ENCODE measurements at regions not wholly inside any gene's neighbourhood (a gene's known extent, or its start where the extent isn't known, plus 50 kb on each side); places are given as distances from the start of the nearest gene placed in this dataset.

DNA sequence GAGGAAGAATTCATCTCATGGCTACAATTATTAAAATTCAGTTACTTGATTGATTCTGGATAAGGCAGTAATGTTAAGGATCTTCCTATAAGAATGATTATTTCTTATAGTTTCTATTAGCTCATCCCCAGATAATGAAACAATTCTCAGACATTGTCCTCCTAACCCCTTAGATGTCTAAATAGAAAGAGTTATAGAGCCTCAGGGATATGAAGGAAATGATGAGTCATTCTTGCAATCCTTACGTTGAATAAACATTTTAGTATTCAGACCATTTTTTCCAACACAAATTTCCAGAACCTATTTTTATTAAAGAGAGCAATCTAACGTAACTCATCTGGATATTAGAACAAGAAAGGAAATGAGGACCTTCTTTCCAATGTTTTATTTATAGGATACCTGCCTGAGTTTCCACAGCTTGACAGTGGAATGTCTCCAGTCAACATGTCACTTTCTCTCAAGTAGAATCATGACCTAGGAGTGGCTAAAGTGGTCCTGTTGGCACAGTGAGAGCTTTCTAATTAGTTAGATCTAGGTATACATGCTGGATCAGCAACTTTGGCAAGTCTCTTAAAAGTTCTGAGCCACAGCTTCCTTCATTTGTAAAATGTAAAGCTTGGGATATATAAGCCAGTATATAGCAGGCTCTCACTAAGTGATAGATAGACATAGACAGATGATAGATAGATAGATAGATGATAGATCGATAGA is 88.0 kb upstream of the RAB27B start:
- H3K4me1 Mint-ChIP-seq: no peaks in the 10 kb centered on the region
- no peaks in the 10 kb centered on the region for H3K36me3 Mint-ChIP-seq
- no peaks in the 10 kb centered on the region for H3K27me3 Mint-ChIP-seq
- H3K27ac Mint-ChIP-seq: no peak overlapping the region
- peaks cover 0 to 5% (median 0%) of the 10 kb centered on the region in 3 donors for H3K9me3 Mint-ChIP-seq
- H3K4me3 Mint-ChIP-seq: no peak overlapping the region

DNA sequence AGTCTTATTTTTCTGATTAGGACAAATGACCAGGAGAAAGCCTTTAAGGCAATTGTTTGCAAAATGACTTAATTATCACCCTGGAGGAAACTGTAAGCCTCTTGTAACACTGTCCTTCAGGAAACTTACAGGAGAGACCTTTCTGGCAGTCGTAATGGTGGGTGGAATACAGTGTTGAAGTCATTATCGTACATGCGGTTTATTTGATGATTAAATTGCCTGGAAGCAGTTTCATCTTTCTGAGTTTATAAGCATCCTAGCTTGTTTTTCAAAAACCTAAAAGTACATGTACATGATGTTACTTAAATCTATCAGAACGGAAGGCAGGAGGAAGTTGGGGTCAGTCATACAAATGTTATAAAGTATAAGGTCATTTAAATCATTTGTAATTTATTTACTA is 86.2 kb upstream of the RAB27B start:
- H3K27ac Mint-ChIP-seq: no peak overlapping the region

DNA sequence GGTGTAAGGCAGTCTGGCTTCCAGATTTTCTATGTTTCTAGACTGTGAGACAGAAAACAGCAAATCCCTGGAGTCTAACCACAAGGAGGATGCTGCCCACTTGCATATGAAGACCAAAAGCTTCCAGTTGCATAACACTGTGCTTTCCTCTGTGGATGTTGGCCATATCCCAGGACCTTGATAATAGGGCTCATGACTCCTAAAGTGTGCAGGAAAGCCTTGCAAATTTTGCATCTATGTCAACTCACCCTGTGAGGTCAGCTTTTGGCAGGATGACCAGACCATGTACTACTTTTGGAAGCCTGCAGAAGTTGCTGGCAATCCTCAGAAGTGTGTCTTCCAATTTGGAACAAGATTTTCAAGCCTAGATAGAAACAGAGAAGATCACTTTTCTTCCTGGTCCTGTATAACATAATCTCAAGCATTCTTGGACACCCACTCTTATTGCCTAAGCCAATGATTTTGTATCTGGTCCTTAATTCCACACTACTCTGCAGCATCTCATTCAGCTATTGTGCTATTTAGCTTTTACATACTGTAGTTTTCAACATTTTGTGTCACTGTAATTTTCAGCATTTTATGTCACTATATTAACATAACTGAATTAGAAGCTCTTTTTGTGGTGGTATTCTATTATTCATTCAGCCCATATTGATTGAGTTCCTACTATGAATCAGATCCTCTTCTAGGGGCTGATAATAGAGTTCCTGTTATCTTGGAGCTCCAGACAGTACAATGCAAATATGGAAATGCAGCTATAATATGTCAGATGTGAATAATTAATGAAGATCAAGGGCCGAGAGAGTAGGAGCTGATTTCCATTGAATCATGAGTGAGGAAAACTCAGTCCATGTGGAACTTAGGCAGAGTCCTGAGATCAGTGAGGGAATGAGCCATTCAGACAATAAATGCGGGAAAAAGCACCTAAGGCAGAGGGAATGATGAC is 85.3 kb upstream of the RAB27B start:
- Mint-ChIP-seq H3K27ac (no peak overlapping the region), H3K4me1 (no peaks in the 10 kb centered on the region), H3K9me3 (peaks cover 0 to 5% (median 0%) of the 10 kb centered on the region in 3 donors), H3K27me3 (peaks cover 4% of the 10 kb centered on the region), H3K36me3 (no peaks in the 10 kb centered on the region), H3K4me3 (no peak overlapping the region)

More for the DNA sequence above, 86.2 kb upstream of the RAB27B start:
- Mint-ChIP-seq H3K4me1 (no peaks in the 10 kb centered on the region), H3K9me3 (peaks cover 0 to 5% (median 0%) of the 10 kb centered on the region in 3 donors), H3K36me3 (no peaks in the 10 kb centered on the region), H3K27me3 (peaks cover 4% of the 10 kb centered on the region), H3K4me3 (no peak overlapping the region)

DNA sequence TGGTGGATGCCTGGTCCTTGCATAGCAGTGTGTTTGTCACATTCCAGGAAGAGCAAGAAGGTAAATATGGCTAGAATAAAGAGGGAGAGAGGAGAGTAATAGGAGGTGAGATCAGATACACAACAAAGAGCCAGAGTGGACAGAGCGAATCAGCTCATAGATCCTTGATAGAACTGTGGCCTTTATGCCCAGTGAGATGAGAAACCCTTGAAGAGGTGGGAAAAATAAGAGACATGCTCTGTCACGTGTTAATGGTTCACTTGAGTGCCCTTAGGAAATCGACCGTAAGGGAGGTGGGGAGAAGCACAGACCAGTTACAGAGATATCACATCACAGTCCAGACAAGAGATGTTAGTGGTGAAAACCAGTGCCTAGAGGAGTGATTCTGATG is 84.7 kb upstream of the RAB27B start:
- Mint-ChIP-seq H3K4me1 (no peaks in the 10 kb centered on the region), H3K27me3 (peaks cover 4% of the 10 kb centered on the region), H3K36me3 (no peaks in the 10 kb centered on the region), H3K27ac (no peak overlapping the region), H3K9me3 (no peaks in the 10 kb centered on the region), H3K4me3 (no peak overlapping the region)

DNA sequence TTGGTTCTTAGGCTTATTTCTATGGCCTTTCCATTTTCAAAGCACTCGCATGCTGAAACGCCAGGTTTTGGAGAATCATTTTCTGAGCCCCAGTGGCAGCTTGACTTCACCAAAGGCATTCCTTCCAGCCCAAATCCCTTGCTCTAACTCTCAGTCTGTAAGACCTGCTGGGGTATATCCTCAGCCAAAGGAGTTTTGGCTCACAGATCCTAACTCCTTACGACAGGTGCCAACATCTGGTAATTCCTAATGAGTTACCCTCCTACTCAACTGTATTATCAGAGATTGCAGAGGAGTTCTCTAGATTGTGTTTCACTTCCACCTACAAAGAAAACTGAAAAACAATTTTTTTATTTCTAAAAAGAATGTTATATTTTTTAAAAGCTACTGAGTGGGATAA is 79.0 kb upstream of the RAB27B start:
- no peaks in the 10 kb centered on the region for H3K36me3 Mint-ChIP-seq
- H3K27ac Mint-ChIP-seq: no peak overlapping the region
- peaks cover 7% of the 10 kb centered on the region for H3K27me3 Mint-ChIP-seq
- H3K9me3 Mint-ChIP-seq: peaks cover 0 to 2% (median 0%) of the 10 kb centered on the region in 3 donors
- H3K4me3 Mint-ChIP-seq: no peak overlapping the region
- peaks cover 0 to 2% (median 0%) of the 10 kb centered on the region in 3 donors for H3K4me1 Mint-ChIP-seq

DNA sequence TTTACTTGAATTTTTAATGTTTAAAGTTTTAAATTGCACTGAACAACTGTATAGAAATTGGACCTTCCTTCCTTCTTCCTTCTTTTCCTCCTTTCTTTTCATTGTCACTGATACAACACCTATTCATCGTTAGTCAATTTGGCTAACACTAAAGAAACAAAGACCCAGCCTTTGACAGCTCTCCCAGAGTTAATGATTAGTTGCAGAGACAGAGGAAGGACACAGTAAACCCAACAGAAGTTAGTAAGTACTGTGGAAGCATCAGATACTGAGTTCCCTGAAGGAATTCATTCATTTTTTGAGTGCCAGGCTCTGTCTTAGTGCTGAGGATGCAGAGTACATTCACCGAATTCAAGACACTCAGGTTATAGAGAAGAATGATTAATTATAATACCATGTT is 77.9 kb upstream of the RAB27B start:
- Mint-ChIP-seq H3K4me3 (peak overlapping the region in 1 of 4 donors; percentile 14), H3K4me1 (peaks cover 0 to 2% (median 0%) of the 10 kb centered on the region in 3 donors), H3K9me3 (peaks cover 0 to 2% (median 0%) of the 10 kb centered on the region in 3 donors), H3K36me3 (no peaks in the 10 kb centered on the region), H3K27me3 (peaks cover 7% of the 10 kb centered on the region), H3K27ac (no peak overlapping the region)

DNA sequence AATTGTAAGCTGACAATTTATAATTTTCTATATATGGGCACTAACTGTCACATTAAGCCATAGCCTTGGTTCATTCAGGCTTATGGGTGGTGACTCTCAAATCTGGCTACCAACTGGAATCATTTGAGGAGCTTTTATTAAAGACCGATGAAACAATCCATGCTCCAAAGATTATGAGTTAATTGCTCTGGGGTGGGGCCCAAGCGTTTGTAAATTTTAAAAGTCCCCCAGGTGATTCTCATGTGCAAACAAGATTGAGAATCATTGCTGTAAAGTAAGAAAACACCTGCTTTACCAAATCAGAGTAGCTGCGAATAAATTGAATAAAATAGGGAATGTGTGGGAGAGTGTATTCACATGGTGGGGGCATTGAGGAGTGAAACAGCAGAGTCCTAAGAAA is 76.1 kb upstream of the RAB27B start:
- Mint-ChIP-seq H3K9me3 (peaks cover 0 to 2% (median 0%) of the 10 kb centered on the region in 3 donors), H3K4me1 (peaks cover 0 to 2% (median 0%) of the 10 kb centered on the region in 3 donors), H3K27ac (no peak overlapping the region), H3K36me3 (no peaks in the 10 kb centered on the region), H3K27me3 (peaks cover 4% of the 10 kb centered on the region), H3K4me3 (no peak overlapping the region)

DNA sequence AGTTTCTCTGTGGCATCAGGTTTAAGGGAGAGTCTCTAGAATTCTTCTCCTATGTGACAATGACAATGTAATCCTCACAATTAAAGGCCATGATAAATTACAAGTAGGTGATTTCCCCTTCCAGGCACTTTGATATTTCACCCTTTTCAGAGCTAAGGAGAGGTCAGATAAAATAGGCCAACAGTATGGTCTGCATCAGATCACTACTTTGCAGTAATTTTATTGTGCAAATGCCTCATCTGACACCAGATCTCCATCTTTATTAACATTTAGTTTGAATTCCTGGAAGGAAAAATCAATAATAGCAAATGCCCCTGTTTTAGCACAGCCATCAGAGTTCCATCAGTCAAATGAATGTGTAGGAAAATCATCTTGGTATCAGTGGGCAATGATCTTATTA is 72.8 kb upstream of the RAB27B start:
- peaks cover 2% of the 10 kb centered on the region for H3K27me3 Mint-ChIP-seq
- H3K27ac Mint-ChIP-seq: no peak overlapping the region
- peaks cover 0 to 6% (median 0%) of the 10 kb centered on the region in 3 donors for H3K9me3 Mint-ChIP-seq
- H3K4me1 Mint-ChIP-seq: no peaks in the 10 kb centered on the region
- H3K36me3 Mint-ChIP-seq: no peaks in the 10 kb centered on the region
- no peak overlapping the region for H3K4me3 Mint-ChIP-seq

DNA sequence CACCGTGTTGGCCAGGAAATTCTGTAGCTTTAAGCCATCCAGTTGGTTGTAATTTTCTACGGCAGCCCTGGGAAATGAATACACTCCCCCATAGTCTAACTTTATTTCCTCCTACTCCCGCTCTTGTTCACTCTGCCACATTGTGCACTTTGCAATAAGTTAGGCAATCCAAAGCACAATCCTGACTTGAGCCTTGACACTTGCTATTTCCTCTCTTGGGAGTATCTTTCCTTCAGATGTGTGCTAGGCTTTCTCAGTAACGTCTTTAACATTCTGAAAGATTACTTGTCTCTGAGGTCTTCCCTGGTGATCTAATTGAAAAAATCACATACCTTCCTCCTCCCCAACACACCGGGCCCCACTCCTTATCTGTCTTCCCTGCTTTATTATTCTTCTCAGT is 65.9 kb upstream of the RAB27B start:
- no peaks in the 10 kb centered on the region for H3K4me1 Mint-ChIP-seq
- peaks cover 2% of the 10 kb centered on the region for H3K36me3 Mint-ChIP-seq
- H3K4me3 Mint-ChIP-seq: no peak overlapping the region
- no peak overlapping the region for H3K27ac Mint-ChIP-seq
- peaks cover 2% of the 10 kb centered on the region for H3K27me3 Mint-ChIP-seq
- H3K9me3 Mint-ChIP-seq: peaks cover 0 to 4% (median 0%) of the 10 kb centered on the region in 3 donors

DNA sequence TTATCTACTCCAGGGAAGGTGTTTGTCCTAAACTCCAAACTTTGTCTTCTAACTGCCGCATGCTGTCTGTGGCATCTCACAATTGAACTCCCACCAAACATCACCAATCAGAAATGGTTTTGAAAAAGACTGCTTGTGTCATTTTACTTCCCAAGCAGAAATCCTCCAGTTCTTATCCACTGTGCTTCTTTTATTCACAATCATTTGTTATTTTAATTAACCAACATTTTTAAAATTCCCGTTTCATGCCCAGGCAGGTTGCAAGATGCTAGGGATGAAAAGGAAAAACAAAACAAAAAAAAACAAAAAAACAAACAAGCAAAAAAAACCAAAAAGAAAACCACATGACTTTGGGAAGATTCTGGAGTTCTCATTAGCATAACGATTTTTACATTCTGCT is 63.5 kb upstream of the RAB27B start:
- no peaks in the 10 kb centered on the region for H3K4me1 Mint-ChIP-seq
- no peak overlapping the region for H3K4me3 Mint-ChIP-seq
- peaks cover 6% of the 10 kb centered on the region for H3K27me3 Mint-ChIP-seq
- no peak overlapping the region for H3K27ac Mint-ChIP-seq
- peaks cover 2% of the 10 kb centered on the region for H3K36me3 Mint-ChIP-seq
- H3K9me3 Mint-ChIP-seq: peaks cover 0 to 2% (median 0%) of the 10 kb centered on the region in 3 donors

DNA sequence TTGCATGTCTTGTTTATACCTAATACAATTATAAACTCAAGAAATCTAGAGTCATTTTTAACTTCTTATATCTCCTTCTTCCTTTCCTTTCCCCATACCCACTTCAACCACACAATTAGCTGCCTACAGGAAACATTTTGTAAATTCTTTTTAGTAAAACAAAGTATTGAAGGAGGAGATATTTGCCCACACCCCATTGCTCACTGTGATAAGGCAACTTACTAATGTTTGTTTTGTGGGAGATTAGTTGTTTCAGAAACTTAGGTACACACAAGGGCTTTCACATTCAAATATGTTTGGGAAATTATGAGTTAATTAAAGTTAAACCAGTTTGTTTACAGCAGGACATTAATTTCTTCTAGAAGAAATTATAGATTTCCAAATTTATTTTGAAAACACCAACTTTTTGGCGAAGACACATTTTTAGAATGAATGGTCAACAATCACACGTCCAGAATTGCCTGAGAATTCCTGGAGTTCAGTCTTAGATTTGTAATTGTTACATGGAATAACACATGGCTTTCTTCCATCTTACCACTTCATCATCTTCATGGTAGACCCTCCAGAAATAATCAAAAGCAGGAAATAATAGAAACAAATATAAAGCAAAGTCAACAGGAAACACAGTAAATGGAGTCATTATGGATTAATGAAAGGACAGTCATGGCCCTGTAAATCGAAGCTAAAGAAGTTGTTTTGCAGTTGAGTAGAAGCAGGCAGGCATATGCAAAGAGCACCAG is 62.5 kb upstream of the RAB27B start:
- peaks cover 6% of the 10 kb centered on the region for H3K27me3 Mint-ChIP-seq
- no peak overlapping the region for H3K27ac Mint-ChIP-seq

DNA sequence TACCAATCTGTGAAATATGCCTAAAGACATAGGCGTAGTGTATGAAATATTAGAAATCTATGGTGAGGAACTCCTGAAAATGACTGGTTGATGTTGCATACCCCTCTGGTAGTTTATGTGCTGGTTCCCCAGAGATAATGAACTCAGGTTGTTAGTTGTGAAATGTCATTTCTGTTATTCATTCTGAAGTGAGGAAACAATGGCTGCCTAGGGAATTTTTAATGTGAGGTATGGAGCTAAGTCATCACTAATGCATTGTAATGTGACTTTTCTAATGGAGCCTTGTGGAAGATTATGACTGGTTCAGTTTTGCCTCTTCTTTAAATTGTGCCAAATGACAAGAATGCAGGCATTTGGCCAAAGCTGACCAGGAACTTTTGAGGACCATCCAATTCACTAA is 61.6 kb upstream of the RAB27B start:
- no peak overlapping the region for H3K27ac Mint-ChIP-seq
- H3K4me3 Mint-ChIP-seq: no peak overlapping the region
- H3K4me1 Mint-ChIP-seq: no peaks in the 10 kb centered on the region
- H3K36me3 Mint-ChIP-seq: peaks cover 2% of the 10 kb centered on the region
- H3K27me3 Mint-ChIP-seq: peaks cover 6% of the 10 kb centered on the region
- peaks cover 0 to 2% (median 0%) of the 10 kb centered on the region in 3 donors for H3K9me3 Mint-ChIP-seq

More for the DNA sequence above, 62.5 kb upstream of the RAB27B start:
- H3K9me3 Mint-ChIP-seq: peaks cover 0 to 2% (median 0%) of the 10 kb centered on the region in 3 donors
- H3K4me3 Mint-ChIP-seq: no peak overlapping the region
- H3K4me1 Mint-ChIP-seq: no peaks in the 10 kb centered on the region
- H3K36me3 Mint-ChIP-seq: peaks cover 2% of the 10 kb centered on the region

DNA sequence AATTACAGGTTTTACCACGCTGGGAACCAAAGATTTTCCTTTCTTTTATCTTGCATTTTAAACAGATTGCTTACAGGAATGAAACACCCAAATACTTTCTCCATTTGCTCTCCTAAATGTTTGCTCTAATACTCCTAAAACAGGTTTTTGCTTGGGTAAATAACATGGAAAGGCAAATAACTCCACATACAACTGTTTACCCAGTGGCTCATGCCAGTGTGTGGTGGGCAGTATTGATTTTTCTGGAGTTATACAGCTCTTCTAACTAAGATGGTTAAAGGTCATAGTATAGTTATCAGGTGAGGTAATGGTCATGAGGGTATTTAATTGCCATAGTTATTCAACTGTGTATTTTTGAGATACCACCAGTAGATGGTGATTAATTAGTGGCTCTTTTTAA is 61.2 kb upstream of the RAB27B start:
- Mint-ChIP-seq H3K4me3 (no peak overlapping the region), H3K4me1 (no peaks in the 10 kb centered on the region), H3K36me3 (peaks cover 2% of the 10 kb centered on the region), H3K27ac (no peak overlapping the region), H3K9me3 (peaks cover 0 to 2% (median 0%) of the 10 kb centered on the region in 3 donors), H3K27me3 (peaks cover 6% of the 10 kb centered on the region)

DNA sequence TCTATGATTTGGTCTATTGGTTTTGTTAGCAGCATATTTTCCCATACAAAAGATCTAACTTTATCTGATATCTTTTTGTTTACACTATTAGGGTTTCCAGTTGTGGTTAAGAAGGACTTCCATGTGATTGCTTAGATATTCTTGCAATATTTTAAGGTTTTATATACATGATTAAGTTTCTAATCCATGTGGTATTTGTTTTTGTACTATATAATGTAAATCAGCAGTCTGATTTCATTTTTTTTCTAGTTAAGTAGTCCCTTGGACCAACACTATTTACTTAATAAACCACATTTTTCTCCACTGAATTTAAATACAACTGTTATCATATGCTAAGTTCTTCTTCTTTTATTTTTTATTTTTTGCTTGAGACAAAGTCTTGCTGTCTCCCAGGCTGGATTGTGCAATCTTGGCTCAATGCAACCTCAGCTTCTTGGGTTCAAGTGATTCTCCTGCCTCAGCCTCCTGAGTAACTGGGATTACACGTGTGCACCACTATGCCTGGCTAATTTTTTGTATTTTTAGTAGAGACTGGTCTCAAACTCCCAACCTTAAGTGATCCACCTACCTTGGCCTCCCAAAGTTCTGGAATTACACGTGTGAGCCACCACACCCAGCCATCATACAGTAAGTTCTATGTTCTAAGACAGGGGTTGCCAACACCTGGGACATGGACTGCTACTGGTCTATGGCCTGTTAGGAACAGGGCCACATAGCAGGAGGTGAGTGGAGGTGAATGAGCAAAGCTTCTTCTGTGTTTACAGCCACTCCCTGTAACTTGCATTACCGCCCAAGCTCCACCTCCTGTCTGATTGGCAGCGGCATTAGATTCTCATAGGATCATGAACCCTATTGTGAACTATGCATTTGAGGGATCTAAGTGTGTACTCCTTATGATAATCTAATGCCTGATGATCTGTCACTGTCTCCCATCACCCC is 58.5 kb upstream of the RAB27B start:
- H3K4me3 Mint-ChIP-seq: no peak overlapping the region
- no peak overlapping the region for H3K27ac Mint-ChIP-seq
- H3K27me3 Mint-ChIP-seq: peaks cover 4% of the 10 kb centered on the region
- H3K36me3 Mint-ChIP-seq: peaks cover 2% of the 10 kb centered on the region
- H3K9me3 Mint-ChIP-seq: peaks cover 0 to 3% (median 2%) of the 10 kb centered on the region in 3 donors
- H3K4me1 Mint-ChIP-seq: no peaks in the 10 kb centered on the region
